Neural cell (in vitro differentiated cells): ENCODE measurements at regions not wholly inside any gene's neighbourhood (a gene's known extent, or its start where the extent isn't known, plus 50 kb on each side); places are given as distances from the start of the nearest gene placed in this dataset.

ENCODE experiments used
- CTCF ChIP-seq: fragments of 450-650 bp; IDR thresholded peaks from 2 replicates; pipeline ENCODE4 v1.5.1; 2014; ENCODE audit warnings: antibody characterized with exemption, mild to moderate bottlenecking, moderate library complexity; ENCODE audit not compliant: poor library complexity, severe bottlenecking
- MXI1 ChIP-seq: fragments of 450-650 bp; conservative IDR thresholded peaks from 2 replicates; pipeline ENCODE4 v1.6.1; 2014; ENCODE audit warnings: antibody characterized with exemption, mild to moderate bottlenecking; ENCODE audit not compliant: poor library complexity, severe bottlenecking
- POLR2AphosphoS5 ChIP-seq: IDR thresholded peaks from 2 replicates; pipeline ENCODE4 v1.6.1; 2012
- RAD21 ChIP-seq: fragments of 450-650 bp; conservative IDR thresholded peaks from 2 replicates; pipeline ENCODE4 v1.6.1; 2014; ENCODE audit warnings: antibody characterized with exemption, mild to moderate bottlenecking, moderate library complexity
- REST ChIP-seq: IDR thresholded peaks from 2 replicates; pipeline ENCODE4 v1.6.1; 2012; ENCODE audit warnings: borderline replicate concordance

- TF ChIP-seq REST: peak; percentile 16
- TF ChIP-seq CTCF: no peak
- no peak for TF ChIP-seq RAD21
- peak; percentile 49 for TF ChIP-seq POLR2AphosphoS5
- TF ChIP-seq MXI1: no peak
Observed at GRCh38 chr4:29326004-29326403, 1394.2 kb upstream of the PCDH7 start.
